ENCODE measurements at regions not wholly inside any gene's neighbourhood (a gene's known extent, or its start where the extent isn't known, plus 50 kb on each side); places are given as distances from the start of the nearest gene placed in this dataset.

DNA sequence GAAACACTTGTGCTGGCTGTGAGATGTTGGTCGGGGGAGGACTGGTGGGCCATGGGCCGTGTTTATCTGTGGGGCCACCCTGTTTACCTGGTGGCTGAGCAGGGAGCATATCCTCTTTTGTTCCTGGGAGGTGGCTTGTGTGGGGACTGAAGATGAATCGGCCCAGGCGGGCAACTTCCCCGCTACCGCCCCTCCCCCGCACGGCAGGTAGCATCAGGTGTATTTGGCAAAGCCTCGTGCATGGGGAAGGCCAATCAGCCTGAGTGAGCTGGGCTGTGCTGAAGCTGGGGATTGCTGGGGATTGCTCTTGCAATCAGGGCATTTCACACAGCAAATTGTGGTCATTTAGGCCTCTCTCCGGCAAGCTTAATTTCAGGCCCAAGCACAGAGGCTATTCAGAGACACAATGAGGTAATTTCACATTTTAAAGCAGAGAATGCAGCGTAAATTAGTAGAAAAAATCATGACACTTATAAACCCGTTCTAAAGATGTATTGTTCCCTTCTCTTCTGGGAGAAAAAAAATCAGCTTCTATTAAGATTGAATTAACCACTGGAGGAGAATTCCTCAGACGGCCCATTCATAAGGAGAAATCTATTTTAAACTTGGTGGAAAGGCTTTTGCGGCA is 197.7 kb upstream of the POU3F1 start:
- TF ChIP-seq, protein P1, sequence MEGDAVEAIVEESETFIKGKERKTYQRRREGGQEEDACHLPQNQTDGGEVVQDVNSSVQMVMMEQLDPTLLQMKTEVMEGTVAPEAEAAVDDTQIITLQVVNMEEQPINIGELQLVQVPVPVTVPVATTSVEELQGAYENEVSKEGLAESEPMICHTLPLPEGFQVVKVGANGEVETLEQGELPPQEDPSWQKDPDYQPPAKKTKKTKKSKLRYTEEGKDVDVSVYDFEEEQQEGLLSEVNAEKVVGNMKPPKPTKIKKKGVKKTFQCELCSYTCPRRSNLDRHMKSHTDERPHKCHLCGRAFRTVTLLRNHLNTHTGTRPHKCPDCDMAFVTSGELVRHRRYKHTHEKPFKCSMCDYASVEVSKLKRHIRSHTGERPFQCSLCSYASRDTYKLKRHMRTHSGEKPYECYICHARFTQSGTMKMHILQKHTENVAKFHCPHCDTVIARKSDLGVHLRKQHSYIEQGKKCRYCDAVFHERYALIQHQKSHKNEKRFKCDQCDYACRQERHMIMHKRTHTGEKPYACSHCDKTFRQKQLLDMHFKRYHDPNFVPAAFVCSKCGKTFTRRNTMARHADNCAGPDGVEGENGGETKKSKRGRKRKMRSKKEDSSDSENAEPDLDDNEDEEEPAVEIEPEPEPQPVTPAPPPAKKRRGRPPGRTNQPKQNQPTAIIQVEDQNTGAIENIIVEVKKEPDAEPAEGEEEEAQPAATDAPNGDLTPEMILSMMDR (conservative IDR thresholded peaks at IDR 0.05; ENCODE audit: low read depth, low read length) = no peak
- no peak for DNase-seq (ENCODE audit: low read depth)
- H3K4me3 ChIP-seq (ENCODE audit: low read depth, low read length) = no peak overlapping the region

DNA sequence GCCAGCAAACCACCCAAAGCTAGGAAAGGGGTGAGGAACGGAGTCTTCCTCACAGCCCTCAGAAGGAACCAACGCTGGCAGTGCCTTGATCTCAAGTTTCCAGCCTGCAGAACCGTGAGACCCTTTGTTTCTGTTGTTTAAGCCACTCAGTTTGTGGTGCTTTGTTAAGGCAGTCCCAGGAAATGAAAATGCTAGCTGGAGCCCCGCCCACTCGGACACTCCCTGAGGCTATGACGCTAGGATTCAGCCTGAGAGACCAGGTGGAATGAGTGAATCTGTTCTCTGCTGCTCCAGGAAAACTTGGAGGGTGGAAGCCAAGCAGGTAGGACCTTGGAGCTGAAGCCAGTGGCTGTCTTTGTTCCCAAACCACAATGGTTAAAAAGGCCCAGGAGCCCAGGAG is 196.5 kb upstream of the POU3F1 start:
- no peak for DNase-seq (ENCODE audit: low read depth)
- TF ChIP-seq, protein P1 (conservative IDR thresholded peaks at IDR 0.05; ENCODE audit: low read depth, low read length) = no peak
- H3K4me3 ChIP-seq (ENCODE audit: low read depth, low read length) = no peak overlapping the region

DNA sequence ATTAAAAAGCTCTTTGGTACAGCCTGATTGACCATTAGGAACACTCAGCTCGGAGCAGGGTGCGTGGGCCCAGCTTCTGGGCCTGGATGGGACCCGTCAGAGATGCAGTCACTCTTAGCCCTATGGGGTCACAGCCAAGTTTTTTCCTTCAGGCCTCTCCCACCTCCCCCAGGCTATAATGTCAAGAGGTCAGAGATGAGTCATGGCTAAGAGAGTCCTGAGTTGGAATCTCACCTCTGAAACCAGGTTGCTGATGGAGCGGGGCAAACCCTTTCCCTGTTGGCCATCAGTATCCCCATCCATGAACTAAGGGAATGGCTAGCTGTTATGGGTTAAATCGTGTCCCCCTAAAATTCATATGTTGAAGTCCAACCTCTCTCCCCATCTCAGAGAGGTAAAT is 195.9 kb upstream of the POU3F1 start:
- no peak for DNase-seq (ENCODE audit: low read depth)
- TF ChIP-seq, protein P1 (conservative IDR thresholded peaks at IDR 0.05; ENCODE audit: low read depth, low read length) = no peak
- no peak overlapping the region for H3K4me3 ChIP-seq (ENCODE audit: low read depth, low read length)

DNA sequence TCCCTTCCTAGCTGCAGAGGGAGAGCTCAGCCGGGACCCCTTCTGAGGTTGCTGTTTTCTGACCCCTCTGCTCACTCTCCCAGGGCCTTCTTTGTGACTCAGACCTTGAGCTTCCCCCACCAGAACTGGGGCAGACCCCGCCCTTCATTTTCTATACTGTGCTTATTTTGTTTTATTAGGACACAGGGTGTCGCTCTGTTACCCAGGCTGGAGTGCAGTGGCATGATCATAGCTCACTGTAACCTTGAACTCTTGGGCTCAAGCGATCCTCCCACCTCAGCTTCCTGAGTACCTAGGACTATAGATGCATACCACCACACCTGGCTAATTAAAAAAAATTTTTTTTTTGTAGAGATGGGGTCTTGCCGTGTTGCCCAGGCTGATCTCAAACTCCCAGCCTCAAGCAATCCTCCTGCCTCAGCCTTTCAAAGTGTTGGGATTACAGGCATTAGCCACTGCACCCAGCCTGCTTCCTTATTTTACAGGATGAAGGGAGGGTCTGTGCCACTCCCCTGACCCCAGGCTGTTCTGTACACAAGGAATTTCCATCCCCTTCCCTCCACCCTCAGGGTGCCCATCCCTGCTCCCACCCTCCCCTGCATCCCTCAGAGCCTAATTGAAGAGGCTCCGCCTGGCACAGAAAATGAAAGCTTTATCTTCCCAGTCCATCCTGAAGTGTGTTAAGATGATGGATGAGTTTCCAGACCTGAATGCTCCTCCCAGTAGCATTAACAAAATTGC is 195.2 kb upstream of the POU3F1 start:
- TF ChIP-seq, protein P1 (conservative IDR thresholded peaks at IDR 0.05; ENCODE audit: low read depth, low read length) = no peak
- H3K4me3 ChIP-seq (ENCODE audit: low read depth, low read length) = no peak overlapping the region
- no peak for DNase-seq (ENCODE audit: low read depth)

DNA sequence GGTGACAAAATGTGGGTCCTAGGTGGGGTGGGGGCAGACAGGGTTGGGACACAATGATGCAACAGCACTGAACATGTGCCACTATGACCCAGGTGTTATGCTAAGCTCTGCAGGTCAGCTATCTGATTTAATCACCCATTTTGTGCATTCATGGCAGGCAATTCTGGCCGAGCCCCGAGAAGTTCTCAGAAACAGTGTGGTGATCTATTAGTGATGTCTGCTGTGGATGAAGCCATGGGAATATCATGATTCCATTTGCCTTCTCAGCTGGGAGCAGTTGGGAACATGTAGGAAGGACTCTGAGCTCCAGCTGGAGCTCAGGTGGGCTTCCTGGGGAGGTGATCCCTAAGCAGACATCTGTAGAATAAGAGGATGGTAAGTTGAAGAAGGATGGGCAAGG is 194.0 kb upstream of the POU3F1 start:
- DNase-seq (ENCODE audit: low read depth) = no peak
- no peak overlapping the region for H3K4me3 ChIP-seq (ENCODE audit: low read depth, low read length)
- TF ChIP-seq, protein P1 (conservative IDR thresholded peaks at IDR 0.05; ENCODE audit: low read depth, low read length) = no peak

DNA sequence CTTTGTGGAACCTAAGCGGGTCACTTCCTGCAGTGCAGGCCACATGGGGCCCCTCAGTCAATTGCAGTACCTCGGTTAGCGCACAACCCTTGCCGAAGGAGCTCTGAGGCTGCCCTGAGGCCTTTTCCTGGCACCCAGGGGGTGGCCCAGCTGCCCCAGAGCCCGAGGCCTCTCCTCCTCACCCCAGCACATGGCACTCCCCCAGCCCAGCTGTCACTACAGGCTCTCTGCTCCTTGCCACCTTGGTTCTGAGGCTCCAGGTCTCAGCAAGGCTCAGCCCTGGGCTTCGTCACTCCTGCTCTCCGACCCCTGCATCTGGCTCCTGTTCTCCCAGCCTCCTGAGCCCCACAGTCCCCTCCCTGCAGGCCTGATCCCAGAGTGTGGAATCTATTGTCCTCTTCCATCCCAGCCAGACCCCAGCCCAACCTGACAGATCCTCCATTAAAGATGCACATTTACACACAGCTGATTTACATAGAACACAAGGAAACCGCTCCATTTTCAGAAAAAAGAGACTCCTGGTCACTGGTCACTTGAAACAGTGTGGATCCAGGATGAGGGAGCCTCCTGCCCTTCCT is 192.8 kb upstream of the POU3F1 start:
- no peak overlapping the region for H3K4me3 ChIP-seq (ENCODE audit: low read depth, low read length)
- TF ChIP-seq, protein P1 (conservative IDR thresholded peaks at IDR 0.05; ENCODE audit: low read depth, low read length) = no peak
- DNase-seq (ENCODE audit: low read depth) = no peak
